K562 (cell line): ENCODE measurements at regions not wholly inside any gene's neighbourhood (a gene's known extent, or its start where the extent isn't known, plus 50 kb on each side); places are given as distances from the start of the nearest gene placed in this dataset.
"Not testable (repeated sequence)": the region's sequence is repeated elsewhere in the genome, so short reads cannot be mapped to it uniquely, and the experiment has no call there.

ENCODE experiments used
- ARID1B ChIP-seq: fragments of 450-650 bp; IDR thresholded peaks from 2 replicates; pipeline ENCODE4 v1.6.1; 2016; ENCODE audit warnings: antibody characterized with exemption, mild to moderate bottlenecking, inconsistent platforms
- ESRRB ChIP-seq: fragments of 250-450 bp; sonication (Bioruptor Pico); IDR thresholded peaks from 2 replicates; pipeline ENCODE4 v1.5.0; 2020; ENCODE audit warnings: mild to moderate bottlenecking, moderate library complexity, borderline replicate concordance
- KAT7 ChIP-seq: sonication (generic); formaldehyde crosslinking; IDR thresholded peaks from 2 replicates; pipeline ENCODE4 v1.8.0; 2022; ENCODE audit warnings: missing genetic modification reagents, mild to moderate bottlenecking, borderline replicate concordance
- KDM1A ChIP-seq, 2 experiments: fragments of 450-650 bp; IDR thresholded peaks; 2 replicates each; pipeline ENCODE4 v1.6.1; 2016; ENCODE audit warnings: mild to moderate bottlenecking in 2 of 2
- MAFF ChIP-seq: IDR thresholded peaks from 2 replicates; pipeline ENCODE4 v1.6.1; 2012; ENCODE audit warnings: low read length, improper control_type of control experiment
- MED1 ChIP-seq: sonication (generic); formaldehyde crosslinking; IDR thresholded peaks from 2 replicates; pipeline ENCODE4 v1.8.1; 2023; ENCODE audit warnings: missing genetic modification reagents, borderline replicate concordance
- NFIC ChIP-seq: fragments of 450-650 bp; IDR thresholded peaks from 2 replicates; pipeline ENCODE4 v1.6.1; 2017; ENCODE audit warnings: mild to moderate bottlenecking, inconsistent platforms
- NR2C2 ChIP-seq, 2 experiments: fragments of 200-800 bp in 1 of 2; sonication (Bioruptor generic) in 1 of 2; sonication (generic) in 1 of 2; formaldehyde crosslinking in 1 of 2; IDR thresholded peaks; 2 replicates each; pipeline versions ENCODE4 v1.6.1 to v1.8.0; 2016 to 2022; ENCODE audit warnings: mild to moderate bottlenecking in 1 of 2, missing compliant biosample characterization in 1 of 2, missing genetic modification characterization in 1 of 2, missing genetic modification reagents in 1 of 2
- OTX1 ChIP-seq: fragments of 450-650 bp; formaldehyde crosslinking; IDR thresholded peaks from 2 replicates; pipeline ENCODE4 v1.4.0; 2022; ENCODE audit warnings: mild to moderate bottlenecking
- POLR2AphosphoS2 ChIP-seq: IDR thresholded peaks from 2 replicates; pipeline ENCODE4 v1.6.1; 2012; ENCODE audit warnings: low read length, improper control_type of control experiment
- POLR2H ChIP-seq: IDR thresholded peaks from 2 replicates; pipeline ENCODE4 v1.6.1; 2016; ENCODE audit warnings: missing genetic modification characterization, low read depth, mild to moderate bottlenecking, control low read depth, missing compliant biosample characterization, moderate library complexity
- RCOR1 ChIP-seq, 2 experiments: IDR thresholded peaks; 2 replicates each; pipeline ENCODE4 v1.6.1; 2012; ENCODE audit warnings: low read depth in 2 of 2, low read length in 2 of 2, borderline replicate concordance in 1 of 2, improper control_type of control experiment in 1 of 2
- SMAD1 ChIP-seq: fragments of 150-350 bp; IDR thresholded peaks from 2 replicates; pipeline ENCODE4 v1.6.1; 2014; ENCODE audit warnings: low read length, low read depth; ENCODE audit not compliant: partially characterized antibody
- SP1 ChIP-seq: sonication (generic); formaldehyde crosslinking; IDR thresholded peaks from 2 replicates; pipeline ENCODE4 v1.8.1; 2022; ENCODE audit warnings: mild to moderate bottlenecking, missing genetic modification reagents
- YY1 ChIP-seq, 3 experiments: IDR thresholded peaks; 2 replicates each; pipeline ENCODE4 v1.6.1; 2011; ENCODE audit warnings: low read length in 2 of 3, mild to moderate bottlenecking in 2 of 3, moderate library complexity in 2 of 3, borderline replicate concordance in 1 of 3, control low read depth in 1 of 3, low read depth in 1 of 3; ENCODE audit not compliant: insufficient read depth in 3 of 3, insufficient replicate concordance in 2 of 3, control insufficient read depth in 1 of 3, insufficient read length in 1 of 3; ENCODE audit errors: extremely low read depth in 1 of 3
- ZNF445 ChIP-seq: fragments of 250-450 bp; sonication (Bioruptor Pico); IDR thresholded peaks from 2 replicates; pipeline ENCODE4 v1.4.0; 2020; ENCODE audit warnings: low read depth, mild to moderate bottlenecking, moderate library complexity
- ZNF589 ChIP-seq: fragments of 200-800 bp; sonication (Bioruptor generic); IDR thresholded peaks from 2 replicates; pipeline ENCODE4 v1.6.1; 2016; ENCODE audit warnings: low read depth, missing genetic modification characterization, missing compliant biosample characterization
- ZSCAN32 ChIP-seq: fragments of 450-650 bp; formaldehyde crosslinking; IDR thresholded peaks from 2 replicates; pipeline ENCODE4 v1.4.0; 2020; ENCODE audit warnings: mild to moderate bottlenecking, moderate library complexity
- TF ChIP-seq, protein P1 (sequence below): fragments of 450-650 bp; formaldehyde crosslinking; IDR thresholded peaks from 2 replicates; pipeline ENCODE4 v1.4.0; 2020; ENCODE audit warnings: mild to moderate bottlenecking
- TF ChIP-seq, protein P2 (sequence below): fragments of 450-650 bp; IDR thresholded peaks from 2 replicates; pipeline ENCODE4 v1.6.1; 2017; ENCODE audit warnings: antibody characterized with exemption, mild to moderate bottlenecking
- TF ChIP-seq, protein P3 (sequence below): IDR thresholded peaks from 2 replicates; pipeline ENCODE4 v1.6.1; 2014; ENCODE audit warnings: antibody characterized with exemption

- TF ChIP-seq KAT7 (peak; percentile 60; the same call in 1 of the 2 replicates), ZSCAN32 (CRISPR knock-in tag) (peak; percentile 83), ZNF589 (CRISPR knock-in tag) (peak; percentile 41; the same call in 1 of the 2 replicates), MAFF (peak; percentile 77), POLR2H (tag) (peak; percentile 97), SP1 (CRISPR knock-in tag) (peak; percentile 81), NR2C2 (tag; IDR thresholded peaks at IDR 0.05) (peak; percentile 72; the same call in 1 of the 2 replicates), NFIC (peak; percentile 79), ZNF445 (CRISPR knock-in tag) (peak; percentile 90), OTX1 (CRISPR knock-in tag) (peak; percentile 99), RCOR1 (IDR thresholded peaks at IDR 0.05; ENCODE audit: borderline replicate concordance in 1 of 2, low read depth in 2 of 2, low read length in 2 of 2) (peak; percentile 64 to 85), KDM1A (IDR thresholded peaks at IDR 0.05) (peak; percentile 77), ESRRB (CRISPR knock-in tag) (peak; percentile 91), POLR2AphosphoS2 (peak; percentile 96), ARID1B (peak; percentile 51; the same call in 1 of the 2 replicates), SMAD1 (peak; percentile 99), YY1 (IDR thresholded peaks at IDR 0.05; ENCODE audit: borderline replicate concordance in 1 of 3, control insufficient read depth in 1 of 3, extremely low read depth in 1 of 3, insufficient read depth in 3 of 3, insufficient read length in 1 of 3, insufficient replicate concordance in 2 of 3, low read depth in 1 of 3, low read length in 2 of 3) (peak in 1 of 3 experiments; percentile 76), MED1 (CRISPR knock-in tag) (peak; percentile 86; the same call in 1 of the 2 replicates)
- TF ChIP-seq NR2C2 (CRISPR knock-in tag; IDR thresholded peaks at IDR 0.05) = not testable (repeated sequence)
- TF ChIP-seq, protein P1, sequence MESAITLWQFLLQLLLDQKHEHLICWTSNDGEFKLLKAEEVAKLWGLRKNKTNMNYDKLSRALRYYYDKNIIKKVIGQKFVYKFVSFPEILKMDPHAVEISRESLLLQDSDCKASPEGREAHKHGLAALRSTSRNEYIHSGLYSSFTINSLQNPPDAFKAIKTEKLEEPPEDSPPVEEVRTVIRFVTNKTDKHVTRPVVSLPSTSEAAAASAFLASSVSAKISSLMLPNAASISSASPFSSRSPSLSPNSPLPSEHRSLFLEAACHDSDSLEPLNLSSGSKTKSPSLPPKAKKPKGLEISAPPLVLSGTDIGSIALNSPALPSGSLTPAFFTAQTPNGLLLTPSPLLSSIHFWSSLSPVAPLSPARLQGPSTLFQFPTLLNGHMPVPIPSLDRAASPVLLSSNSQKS (CRISPR knock-in tag) = peak; percentile 82; the same call in 1 of the 2 replicates
- TF ChIP-seq, protein P2, sequence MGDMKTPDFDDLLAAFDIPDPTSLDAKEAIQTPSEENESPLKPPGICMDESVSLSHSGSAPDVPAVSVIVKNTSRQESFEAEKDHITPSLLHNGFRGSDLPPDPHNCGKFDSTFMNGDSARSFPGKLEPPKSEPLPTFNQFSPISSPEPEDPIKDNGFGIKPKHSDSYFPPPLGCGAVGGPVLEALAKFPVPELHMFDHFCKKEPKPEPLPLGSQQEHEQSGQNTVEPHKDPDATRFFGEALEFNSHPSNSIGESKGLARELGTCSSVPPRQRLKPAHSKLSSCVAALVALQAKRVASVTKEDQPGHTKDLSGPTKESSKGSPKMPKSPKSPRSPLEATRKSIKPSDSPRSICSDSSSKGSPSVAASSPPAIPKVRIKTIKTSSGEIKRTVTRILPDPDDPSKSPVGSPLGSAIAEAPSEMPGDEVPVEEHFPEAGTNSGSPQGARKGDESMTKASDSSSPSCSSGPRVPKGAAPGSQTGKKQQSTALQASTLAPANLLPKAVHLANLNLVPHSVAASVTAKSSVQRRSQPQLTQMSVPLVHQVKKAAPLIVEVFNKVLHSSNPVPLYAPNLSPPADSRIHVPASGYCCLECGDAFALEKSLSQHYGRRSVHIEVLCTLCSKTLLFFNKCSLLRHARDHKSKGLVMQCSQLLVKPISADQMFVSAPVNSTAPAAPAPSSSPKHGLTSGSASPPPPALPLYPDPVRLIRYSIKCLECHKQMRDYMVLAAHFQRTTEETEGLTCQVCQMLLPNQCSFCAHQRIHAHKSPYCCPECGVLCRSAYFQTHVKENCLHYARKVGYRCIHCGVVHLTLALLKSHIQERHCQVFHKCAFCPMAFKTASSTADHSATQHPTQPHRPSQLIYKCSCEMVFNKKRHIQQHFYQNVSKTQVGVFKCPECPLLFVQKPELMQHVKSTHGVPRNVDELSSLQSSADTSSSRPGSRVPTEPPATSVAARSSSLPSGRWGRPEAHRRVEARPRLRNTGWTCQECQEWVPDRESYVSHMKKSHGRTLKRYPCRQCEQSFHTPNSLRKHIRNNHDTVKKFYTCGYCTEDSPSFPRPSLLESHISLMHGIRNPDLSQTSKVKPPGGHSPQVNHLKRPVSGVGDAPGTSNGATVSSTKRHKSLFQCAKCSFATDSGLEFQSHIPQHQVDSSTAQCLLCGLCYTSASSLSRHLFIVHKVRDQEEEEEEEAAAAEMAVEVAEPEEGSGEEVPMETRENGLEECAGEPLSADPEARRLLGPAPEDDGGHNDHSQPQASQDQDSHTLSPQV = peak; percentile 27; the same call in 1 of the 2 replicates
- TF ChIP-seq, protein P3, sequence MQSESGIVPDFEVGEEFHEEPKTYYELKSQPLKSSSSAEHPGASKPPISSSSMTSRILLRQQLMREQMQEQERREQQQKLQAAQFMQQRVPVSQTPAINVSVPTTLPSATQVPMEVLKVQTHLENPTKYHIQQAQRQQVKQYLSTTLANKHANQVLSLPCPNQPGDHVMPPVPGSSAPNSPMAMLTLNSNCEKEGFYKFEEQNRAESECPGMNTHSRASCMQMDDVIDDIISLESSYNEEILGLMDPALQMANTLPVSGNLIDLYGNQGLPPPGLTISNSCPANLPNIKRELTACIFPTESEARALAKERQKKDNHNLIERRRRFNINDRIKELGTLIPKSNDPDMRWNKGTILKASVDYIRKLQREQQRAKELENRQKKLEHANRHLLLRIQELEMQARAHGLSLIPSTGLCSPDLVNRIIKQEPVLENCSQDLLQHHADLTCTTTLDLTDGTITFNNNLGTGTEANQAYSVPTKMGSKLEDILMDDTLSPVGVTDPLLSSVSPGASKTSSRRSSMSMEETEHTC = 0 out of 2 replicates have a peak, but pooled peaks have one; percentile 65
Measured at GRCh38 chr1:120942218-120942944, 52.8 kb downstream of the PPIAL4A start (continued).
